ENCODE measurements at regions not wholly inside any gene's neighbourhood (a gene's known extent, or its start where the extent isn't known, plus 50 kb on each side); places are given as distances from the start of the nearest gene placed in this dataset.
A peak's percentile ranks its signal among the peaks of the same experiment; 100 is the strongest.

DNA sequence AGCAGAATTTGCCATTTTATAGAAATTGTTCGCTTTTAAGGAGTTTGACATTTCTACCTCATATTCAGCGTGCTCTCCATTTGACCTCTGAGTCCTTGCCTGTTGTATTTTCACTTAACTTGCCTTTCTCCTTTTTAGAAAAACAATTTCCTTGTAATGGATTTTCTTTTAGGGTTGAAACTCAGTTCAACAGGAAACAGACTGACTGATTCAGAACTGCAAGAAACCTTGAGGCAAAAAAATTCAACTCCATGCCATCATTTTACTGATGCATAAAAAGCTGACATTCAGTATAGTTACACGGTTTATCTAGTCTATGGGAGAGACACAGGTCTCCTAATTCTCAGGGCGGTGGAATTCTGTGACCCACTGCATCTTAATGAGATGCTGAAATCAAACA, 59.8 kb downstream of the MRPS30 start:
- DNase-seq (ENCODE audit: low spot score), result no peak

DNA sequence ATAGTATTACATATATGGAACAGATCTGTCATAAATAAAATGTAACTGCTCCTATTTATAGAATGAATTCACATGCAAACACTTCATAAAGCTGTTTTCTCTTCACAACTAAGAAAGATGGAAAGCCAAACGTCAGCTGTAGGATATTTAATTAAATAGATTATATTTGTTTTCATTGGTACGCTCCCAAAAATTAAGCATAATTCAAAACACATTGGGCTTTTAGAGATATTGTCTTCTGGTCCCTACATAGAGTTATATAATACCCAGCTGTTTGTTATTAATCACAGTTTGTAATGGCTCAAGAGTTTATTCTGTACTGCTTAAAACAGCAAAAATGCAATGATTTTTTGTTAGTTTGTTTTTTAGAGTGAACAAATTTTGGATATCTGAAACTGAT, 61.2 kb downstream of the MRPS30 start:
- DNase-seq (ENCODE audit: low spot score), result no peak

DNA sequence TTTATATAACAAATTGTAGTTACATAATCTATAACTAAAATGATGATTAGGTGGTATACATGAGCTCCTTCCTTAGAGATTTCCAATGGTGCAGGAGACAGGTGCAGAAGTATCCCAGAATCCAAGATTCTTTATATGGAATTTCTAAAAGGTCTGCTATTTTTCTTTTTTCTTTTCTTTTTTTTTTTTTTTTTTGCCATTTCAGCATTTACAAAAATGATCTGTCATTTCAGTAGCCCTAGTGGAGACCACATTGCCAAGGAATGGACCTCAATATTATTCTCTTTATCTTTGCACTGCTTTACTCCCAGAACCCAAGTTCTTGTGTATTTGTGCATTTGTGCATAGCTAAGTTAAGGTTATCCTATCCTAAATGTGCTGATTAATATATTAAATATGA, 61.7 kb downstream of the MRPS30 start:
- no peak for DNase-seq (ENCODE audit: low spot score)

DNA sequence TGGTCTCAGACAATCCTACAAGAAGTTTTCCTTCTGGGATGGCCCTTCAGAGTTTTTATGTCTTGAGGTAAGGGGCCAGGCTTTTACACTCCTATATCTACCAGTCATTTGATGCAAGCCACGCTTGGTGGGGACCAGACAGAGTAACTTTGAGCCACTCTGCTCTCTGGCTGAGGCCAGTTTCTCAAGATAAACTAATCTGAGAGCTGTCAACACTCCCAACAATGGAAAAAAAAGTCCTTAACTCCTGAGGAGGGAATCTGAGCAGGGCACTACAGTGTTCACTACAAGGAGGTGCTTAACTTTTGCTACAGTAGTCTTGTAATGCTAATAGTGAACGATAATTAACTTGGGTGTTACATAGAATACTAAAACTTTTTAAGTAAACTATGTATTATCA, 62.7 kb downstream of the MRPS30 start:
- no peak for DNase-seq (ENCODE audit: low spot score)

DNA sequence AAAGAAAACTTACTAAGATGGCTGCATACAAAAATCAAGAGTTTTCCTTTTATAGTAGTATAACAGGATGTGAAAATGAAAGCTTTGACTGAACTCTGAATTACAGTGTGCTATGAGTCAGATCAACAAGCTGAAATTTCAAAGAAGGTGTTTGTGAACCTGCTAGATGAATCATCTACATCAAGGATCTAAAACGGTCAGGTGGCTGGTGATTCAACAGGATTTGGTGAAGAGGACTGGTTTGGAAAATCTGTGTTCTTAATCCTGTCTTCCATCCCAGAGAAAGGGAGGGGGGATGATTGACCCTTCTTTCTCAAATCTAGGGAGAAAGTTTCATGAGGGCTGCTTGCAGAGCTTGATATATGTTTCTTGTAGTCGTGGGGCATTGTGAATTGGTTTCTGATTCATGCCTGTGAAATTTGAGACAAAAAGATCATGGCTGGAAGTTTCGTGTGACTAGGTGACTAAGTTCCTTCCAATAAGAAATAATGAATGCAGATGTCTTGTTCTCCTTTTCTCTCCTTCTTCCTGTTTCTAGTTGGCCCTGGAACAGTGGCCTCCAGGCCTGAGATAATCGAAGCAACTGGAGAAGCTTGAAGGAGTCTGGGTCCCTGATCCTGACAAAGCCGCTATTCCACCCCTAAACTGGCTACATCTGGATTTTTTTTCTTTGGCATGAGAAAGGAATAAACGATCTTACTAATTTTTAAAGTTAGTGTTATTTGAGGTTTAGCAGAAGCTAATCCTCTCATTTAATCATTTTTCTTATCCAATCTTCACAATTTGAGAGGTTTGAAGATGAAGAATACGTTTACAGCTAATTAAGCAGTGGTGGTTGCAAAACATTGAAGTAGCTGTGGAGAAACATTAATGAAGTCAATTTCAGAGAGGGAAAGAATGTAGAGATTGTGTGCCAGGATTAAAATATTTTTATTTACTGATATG, 67.2 kb downstream of the MRPS30 start:
- no peak for DNase-seq (ENCODE audit: low spot score)

DNA sequence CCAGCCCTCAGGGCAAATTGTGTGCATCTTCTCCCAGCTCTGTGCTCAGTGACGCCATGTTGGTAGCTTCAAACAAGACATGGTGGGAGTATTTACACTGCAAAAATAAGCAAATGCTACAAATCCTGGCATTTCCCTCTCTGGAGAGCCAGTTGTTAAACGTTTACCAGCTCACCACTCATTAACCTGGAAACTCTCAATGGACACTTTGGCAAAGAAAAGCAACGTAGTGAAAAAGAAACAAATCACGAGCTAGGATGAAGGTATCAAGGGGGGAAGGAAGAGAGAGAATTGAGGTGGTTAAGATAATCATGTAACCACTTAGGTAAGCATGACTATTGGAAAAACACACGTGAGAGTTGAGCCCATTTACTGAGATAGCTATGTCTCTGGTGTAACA, 72.5 kb downstream of the MRPS30 start:
- DNase-seq (ENCODE audit: low spot score), result no peak

DNA sequence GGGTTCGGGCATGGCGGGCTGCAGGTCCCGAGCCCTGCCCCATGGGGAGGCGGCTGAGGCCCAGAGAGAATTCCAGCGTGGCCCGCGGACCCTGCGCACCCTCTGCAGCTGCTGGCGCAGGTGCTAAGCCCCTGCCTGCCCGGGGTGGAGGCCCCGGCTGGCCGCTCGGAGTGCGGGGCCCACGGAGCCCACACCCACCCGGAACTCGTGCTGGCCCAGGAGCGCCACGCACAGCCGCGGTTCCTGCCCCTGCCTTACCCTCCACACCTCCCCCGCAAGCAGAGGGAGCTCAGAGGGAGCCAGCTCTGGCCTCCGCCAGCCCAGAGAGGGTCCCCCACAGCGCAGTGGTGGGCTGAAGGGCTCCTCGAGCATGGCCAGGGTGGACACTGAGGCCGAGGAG, 75.3 kb downstream of the MRPS30 start:
- no peak for DNase-seq (ENCODE audit: low spot score)

DNA sequence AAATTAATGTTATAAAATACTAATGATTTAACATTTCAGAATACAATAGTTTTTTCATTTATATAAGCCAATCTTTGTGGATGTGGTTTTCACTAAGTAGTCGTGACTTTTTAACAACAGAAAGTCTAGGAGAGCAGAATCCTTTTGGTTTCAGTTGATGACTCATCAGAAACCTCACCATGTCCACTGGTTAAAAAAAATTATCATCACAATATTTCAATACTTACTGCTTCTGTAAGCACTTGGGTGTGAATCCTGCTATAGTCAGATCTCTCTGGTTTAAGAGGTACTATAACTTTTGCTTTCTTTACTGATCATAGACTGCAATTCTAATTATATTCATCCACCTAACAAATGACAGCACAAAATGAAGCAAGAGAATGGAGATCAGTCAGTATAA, 77.2 kb downstream of the MRPS30 start:
- DNase-seq (ENCODE audit: low spot score), result no peak

DNA sequence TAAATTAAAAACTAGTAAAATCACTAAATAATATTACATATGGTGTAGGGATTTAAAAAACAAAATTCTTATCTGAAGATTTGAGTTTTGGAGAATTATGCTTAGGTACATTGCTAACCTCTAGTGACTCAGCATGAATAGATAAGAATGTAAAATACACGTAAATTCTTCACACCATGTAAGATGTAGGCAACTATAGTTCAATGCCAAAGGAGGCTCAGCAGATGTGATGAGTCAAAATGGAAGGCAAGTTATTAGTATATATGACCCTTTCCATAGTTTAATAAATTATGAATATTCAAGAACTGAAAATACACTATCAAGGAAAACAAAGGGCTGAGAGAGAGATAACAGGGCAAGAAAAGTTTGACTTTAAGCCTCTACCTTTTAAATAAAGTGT, 79.0 kb downstream of the MRPS30 start:
- no peak for DNase-seq (ENCODE audit: low spot score)

DNA sequence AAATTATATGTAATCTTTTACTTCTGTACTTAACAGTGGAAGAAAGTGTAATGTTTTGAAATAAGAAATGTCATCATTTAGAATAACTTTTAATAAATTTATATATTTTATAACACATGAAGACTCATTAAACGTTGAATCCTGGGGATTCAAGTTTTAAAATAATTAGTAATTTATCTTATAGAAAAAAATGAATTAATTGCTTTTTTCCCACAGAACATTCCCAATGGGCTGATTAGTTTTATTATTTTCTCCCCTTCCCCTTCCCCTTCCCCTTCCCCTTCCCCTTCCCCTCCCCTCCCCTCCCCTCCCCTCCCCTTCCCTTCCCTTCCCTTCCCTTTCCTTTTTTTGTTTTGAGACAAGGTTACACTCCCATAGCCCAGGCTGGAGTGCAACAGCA, 79.7 kb downstream of the MRPS30 start:
- DNase-seq (ENCODE audit: low spot score), result no peak

DNA sequence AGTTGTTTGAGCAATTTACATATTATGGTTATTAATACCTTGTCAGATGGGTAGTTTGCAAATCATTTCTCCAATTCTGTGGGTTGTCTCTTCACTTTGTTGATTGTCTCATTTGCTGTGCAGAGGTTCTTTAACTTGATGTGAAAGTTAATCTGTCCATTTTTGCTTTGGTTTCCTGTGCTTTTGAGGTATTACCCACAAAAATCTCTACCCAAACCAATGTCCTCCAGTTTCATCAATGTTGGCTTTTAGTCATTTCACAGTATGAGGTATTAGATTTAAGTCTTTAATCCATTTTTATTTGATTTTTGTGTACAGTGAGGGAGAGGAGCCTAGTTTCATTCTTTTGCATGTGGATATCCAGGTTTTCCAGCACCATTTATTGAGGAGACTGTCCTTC, 82.4 kb downstream of the MRPS30 start:
- no peak for DNase-seq (ENCODE audit: low spot score)

DNA sequence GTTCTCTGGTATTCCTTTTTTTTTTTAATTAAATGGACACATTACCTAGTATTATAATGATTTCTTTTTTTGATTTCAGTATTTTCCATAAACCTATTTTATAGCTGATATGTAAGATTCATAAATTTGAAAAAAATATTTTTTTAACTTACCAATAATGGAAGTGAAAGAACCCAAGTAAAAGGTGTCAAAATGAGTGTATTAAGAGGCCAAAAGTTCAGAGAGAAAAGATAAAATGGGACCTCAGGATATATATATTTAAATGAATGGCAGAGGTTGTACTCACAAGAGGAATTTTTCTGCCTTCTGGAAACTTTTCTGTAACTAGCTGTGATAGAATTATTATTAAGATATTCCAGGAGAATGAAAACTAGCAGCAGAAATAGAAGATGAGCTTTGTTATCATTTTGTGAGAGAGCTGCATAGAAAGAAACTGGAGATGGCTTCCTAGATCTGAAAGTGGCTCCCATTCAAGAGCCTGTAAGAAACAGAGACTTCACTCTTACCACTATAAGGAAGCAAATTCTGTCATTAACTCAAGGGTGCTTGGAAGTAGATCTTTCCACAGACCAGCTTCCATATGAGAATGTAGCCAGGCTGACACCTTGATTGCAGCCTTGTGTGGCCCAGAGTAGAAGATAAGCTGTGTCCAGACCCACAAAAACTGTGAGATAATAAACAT, 91.7 kb downstream of the MRPS30 start:
- DNase-seq (ENCODE audit: low spot score), result no peak

DNA sequence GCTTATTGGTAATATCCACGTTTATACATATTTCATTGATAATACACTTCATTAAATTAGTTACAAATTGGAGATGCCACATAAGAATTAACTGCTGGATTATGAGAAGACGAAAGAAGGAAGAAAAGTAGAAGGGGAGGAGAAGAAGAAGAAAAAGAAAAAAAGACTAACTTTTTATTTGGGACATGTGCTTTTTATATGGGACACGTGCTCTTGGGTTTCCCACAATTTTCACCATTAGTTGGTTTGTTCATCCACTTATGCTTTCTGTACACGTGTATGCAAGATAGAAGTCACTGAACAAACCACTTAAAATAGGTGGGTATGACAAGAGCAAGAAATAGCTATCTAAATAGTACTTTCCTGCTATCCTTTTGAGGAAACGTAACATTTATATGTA, 98.6 kb downstream of the MRPS30 start:
- no peak for DNase-seq (ENCODE audit: low spot score)

DNA sequence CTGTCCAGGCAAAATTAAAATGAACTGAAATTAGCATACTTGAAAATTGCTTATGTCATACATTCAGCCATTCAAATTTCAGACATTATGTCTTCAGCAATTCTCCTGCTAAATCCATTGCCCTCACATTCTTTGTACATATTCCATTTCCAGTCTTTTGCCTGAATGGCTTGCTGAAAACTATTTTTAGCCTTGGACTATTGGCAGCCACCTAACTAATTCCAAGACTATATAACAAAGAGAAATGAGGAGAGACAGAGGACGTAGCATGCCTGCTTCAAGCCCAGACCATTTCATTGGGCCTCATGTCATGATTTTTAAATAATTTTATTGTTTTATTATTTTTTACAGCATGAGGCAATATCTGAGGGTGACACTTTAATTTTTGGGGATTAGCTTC, 100.3 kb downstream of the MRPS30 start:
- no peak for DNase-seq (ENCODE audit: low spot score)

DNA sequence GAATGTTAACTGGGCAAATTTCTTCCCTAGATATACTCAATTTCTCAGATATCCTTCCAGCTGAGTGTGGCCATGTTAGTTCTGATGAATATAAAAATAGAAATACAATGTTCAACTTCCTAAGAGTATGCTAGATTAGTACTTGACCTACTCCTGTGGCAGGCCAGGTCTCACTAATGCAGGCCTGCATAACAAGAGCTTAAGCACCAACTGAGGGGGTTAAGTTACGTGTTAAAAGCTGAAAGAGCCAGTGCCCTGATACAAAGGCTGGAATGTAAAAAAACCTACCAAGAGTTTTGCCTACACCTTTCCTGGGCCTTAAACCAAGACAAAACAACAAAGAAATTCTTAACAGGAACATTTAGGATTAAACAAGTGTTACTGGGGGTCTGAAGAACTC, 102.8 kb downstream of the MRPS30 start:
- DNase-seq (ENCODE audit: low spot score), result no peak

DNA sequence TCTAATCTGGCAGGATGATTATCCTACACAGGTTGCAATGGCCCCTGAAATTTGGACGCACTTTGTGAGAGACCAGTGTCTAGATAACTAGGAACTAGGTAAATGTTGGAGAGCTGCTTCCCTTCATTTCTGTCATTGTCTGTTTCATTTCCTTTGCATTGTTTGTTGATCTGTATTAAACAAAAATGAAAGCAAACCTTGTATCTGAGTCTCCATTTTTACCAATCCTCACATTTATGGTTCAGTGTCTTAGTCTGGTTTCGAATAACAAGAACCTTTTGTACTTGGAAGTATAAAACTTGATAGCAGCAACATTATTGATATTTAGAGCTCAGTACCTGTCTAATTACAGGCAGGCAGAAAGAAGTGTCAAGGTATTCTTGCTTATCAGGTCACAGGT, 105.5 kb downstream of the MRPS30 start:
- no peak for DNase-seq (ENCODE audit: low spot score)

DNA sequence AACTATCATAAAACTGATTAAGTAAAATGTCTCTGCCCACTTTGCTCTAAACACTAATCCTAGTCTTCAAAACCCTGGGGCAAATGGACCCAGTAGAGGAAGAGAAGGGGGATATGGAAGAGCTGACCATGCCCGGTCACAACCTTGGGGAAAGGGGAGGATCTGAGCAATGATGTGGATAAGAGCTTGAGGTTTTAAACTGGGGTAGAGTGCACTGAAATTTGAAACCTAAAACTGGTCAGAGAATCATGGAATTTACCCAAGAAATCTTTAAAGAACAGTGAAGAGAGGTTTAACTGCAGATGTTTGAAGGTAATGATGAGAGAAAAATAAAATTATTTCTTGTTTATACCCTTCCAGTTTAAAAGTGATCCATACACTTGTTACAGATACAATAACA, 110.8 kb downstream of the MRPS30 start:
- no peak for DNase-seq (ENCODE audit: low spot score)

DNA sequence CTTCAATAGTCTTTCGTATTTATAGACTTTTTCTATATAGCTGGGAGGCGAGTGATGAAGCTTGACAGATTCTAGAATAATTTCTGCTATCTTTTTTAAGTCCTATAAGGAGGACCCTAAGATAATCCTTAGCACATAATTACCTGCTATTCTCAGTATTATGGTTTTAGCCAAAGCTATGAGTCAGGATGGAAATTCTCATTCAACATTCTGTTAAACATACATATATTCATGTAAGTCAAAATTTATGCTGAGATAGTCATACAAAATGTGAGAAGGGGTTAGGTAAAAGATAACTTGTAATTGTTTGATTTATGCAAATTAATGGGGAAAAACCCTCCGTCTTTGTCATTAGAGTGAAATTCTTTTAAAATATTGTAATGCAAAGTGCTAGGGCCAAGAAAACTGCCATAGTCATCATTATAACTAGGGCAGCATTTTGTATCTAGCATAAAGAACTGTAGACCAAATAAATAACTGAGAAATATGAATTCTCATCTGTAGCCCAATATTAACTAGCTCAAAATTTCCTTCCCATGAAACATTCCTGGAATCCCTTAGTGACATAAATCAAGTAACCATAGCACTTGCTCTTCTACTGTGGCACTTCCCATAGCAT, 118.5 kb downstream of the MRPS30 start:
- DNase-seq (ENCODE audit: low spot score), result no peak

DNA sequence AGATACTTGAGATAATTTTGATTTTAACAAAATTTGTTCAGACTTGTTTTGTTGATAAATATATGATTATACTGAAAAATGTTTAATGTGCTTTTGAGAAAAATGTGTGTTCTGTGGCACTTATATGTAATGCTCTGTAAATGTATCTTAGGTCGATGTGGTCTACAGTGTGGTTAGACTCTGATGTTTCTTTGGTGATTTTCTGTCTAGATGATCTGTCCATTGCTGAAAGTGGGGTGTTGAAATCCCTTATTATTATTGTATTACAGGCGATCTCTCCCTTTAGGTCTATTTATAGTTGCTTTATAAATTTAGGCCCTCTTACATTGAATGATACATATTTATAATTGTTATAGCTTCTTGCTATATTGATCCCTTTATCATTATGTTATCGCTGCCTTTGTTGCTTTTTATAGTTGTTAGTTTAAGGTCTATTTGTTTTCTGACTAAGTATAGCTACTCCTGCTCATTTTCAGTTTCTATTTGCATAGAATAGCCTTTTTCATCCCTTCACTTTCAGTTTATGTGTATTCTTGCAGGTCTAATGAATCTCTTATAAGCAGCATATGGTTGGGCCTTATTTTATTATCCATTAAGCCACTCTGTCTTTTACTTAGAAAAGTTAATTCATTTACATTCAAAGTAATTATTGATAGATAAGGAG, 124.3 kb downstream of the MRPS30 start:
- DNase-seq (ENCODE audit: low spot score), result no peak

DNA sequence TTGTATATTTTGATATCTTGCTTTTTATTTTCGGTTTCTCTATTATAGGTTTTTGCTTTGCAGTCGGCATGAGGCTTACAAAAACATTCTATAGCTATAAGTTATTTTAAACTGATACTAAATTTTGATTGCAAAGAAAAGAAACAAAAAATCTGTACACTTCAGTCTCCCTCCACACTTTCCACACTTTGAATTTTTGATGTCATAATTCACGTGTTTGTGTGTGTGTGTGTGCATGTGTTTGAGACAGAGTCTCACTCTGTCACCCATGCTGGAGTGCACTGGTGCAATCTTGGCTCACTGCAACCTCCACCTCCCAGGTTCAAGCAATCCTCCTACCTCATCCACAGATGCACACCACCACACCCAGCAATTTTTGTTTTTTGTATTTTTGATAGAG, 124.9 kb downstream of the MRPS30 start:
- no peak for DNase-seq (ENCODE audit: low spot score)

DNA sequence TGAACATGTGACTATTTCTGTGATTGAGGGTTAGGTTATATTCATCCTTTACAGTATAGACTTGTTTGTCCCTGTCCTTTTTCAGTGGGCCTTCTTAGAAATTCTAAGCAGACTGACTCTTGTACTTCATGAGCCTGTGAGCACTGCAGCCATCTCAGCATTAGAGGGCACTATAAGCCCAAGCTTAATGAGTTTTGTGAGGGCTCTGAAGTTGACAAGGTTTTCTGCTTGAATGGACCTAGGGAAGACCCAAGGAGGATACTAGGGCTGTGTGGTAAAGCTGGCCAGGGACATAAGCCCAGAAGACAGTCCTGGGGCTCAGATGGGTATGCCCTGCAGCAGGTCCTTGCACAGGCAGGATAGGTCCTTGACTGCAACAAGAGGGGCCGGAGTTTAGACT, 126.5 kb downstream of the MRPS30 start:
- peak; percentile 24 for DNase-seq (ENCODE audit: low spot score)

DNA sequence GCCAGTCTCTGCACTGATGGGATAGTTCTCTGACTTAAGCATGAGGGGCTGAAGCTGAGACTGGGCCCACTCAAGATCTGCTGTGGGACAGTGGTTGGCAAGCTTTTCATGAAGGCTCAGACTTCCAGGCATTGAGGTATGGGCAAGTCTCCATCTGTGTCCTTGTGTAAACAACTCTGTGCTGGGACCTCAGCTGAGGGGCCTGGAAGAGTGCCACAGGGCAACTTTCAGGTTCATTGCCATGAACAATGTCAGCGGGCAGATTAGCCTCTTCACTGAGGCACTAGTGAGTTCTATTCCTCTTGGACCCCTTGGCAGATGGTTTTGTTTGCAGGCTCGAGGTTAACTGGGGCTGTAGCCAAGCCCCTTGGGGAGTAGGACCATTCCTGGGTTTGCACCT, 127.1 kb downstream of the MRPS30 start:
- no peak for DNase-seq (ENCODE audit: low spot score)

DNA sequence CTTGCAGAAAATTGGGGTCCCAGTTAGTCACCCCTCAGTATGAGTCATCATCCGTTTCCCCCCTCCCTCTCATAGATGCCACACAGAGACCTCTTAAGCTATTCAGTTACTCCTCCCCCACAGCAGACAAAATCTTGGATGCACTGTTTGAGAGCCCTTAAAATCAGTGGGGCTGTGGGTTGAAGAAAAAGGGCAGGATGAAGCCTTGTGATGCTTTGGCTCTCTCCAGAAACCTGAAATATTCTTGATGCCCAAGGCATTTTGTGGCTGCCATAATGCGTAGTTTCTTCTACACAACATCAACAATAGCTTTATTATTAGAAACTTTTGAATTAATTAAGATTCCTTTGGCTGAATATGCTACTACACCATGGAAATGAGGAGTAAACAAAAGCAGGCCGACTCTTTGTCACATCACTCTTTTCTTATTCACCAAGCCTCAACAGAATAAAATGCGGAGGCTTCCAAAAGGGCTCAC, 133.8 kb downstream of the MRPS30 start:
- DNase-seq (ENCODE audit: low spot score), result no peak
